RKO (cell line): ENCODE measurements at regions not wholly inside any gene's neighbourhood (a gene's known extent, or its start where the extent isn't known, plus 50 kb on each side); places are given as distances from the start of the nearest gene placed in this dataset.

Experiments used
- DNase-seq: peaks from one replicate; pipeline ENCODE4 v3.0.0-alpha.2; 2016; ENCODE audit warnings: low spot score

- no peak for DNase-seq
Observed at GRCh38 chr5:88144219-88145001, 124.2 kb downstream of the TMEM161B start.

DNA sequence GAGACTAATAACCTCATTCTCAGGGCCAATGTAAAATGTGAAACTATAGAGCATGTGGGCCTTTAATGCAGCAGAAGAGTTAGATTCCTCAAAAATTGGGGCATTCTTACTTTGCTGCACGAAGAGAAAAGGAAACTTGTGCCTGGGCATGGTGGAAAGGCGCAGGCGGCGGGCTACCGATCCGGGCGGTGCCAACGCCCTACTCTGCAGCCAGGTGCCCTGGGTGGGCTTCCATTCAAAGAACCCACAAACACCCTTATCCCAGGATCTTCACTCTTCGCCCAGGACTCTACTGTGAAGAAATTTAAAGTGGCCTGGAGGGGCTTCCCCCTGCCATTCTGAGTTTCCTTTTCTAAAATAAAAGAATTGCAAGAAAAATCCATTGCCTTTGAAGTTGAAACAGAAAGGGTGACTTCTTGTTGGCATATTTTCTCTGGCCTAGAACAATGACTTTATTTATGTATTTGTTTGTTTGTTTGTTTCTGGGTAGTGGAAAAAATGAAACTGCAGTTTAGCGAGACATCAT is 124.9 kb downstream of the TMEM161B start:
- DNase-seq: no peak

DNA sequence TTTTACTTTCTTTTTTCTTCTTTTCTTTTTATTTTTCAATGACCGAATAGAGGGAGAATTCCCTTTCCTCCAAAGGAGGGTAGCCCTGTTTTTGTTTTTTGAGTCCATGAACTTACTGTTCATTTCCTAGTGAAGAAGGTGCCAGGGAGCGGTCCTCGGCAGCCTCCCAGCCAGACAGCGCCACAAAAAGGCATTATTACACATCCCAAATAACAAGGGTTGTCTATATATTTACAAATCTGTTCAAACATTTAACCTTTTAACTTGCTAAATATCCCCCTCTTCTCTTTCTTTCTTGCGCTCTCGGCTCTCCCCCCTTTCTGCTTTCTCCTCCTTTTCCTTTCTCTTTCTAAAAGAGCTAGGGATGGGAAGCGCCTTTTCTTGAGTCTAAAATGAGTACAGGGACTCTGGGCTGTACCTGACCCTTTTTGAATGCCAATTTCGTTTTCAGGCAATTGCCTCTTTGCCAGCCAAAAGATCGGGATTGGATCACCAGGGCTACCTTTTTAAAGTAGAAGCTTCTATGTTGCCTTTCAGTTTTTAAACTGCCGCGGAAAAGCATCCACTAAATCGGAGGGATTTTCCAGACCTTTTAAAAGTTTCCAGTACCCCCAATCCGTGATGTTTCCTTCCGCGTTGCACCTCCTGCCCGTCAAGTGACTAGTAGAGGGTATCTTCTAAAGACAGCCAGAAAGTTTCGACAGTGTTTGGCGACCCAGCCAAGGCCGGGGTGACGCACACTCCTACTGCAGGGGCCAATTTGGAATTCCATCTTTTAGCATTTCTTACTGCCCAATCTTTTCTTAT is 125.6 kb downstream of the TMEM161B start:
- DNase-seq: no peak

DNA sequence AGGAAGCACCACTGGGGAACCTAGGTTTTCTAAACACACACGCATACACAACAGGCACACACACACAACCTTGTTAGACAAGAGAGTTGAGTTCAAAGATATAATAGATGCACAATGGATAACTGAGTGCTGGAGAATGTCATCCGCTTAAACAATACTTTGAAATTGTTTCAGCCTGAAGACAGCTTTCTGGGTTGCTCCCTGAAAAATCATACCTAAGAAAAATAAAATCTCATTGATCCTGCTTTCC is 126.1 kb downstream of the TMEM161B start:
- DNase-seq: no peak

DNA sequence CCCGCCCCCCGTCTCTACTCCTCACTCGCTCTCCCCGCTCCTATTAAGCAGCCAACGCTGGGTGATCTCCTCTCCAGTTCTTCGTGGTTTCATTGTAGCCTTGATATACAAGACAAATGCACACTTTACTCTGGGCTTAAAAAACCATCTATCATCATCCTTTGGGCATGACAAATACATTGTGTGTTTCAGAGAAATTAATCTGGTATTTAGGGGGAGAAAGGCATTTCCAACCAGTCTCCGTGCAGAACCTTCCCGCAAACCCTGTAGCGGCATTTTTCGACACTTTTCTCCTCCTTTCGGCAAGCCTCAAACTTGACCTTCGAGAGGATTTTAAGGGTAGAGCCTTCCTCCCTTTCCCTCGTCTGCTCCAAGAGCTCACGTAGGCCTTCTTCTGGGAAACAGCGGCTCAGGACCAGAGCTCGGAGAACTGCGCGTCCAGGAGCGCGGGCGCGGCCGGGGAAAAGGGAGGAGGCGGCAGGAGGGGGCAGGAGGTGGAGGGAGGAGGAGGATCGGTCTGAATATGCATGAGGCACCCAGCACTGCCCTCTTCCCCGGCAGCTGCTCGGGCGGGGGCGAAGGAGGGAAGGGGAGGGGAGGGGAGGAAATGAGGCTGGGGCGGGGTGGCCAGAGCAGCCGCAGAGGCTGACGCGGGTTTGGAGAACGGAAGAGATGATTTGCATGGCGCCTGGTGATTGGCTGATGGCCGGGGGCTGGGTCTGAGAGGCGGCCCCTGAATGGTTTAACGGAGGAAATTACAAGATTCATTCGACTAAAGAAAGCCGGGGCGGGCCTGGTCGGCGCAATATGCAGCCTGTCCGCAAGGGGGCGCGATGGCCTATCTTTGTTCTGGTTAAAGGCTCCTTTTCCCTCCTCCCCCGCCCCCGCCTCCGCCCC is 127.5 kb downstream of the TMEM161B start:
- DNase-seq: peak; percentile 91

DNA sequence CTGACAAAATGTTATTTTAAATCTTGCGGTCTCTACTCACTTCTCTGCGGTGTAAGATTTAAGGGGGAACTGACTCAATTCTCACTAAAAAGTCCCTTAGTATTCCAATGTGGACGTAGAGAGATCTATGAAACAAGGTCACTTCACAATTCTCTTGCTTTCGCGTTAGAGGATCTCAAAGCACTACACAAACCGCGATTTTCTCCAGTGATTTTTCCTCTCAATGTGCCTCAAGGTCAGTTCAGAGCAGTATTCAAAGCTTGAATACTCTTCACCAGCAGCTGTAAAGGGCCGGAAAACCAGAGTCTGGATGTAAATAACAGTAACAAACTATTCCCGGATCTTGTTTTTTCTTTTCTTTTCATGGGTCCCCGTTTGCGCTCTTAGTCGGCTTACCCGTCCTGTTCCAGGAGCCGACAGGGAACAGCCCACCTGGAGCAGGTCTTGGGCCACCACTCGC is 128.2 kb downstream of the TMEM161B start:
- no peak for DNase-seq

DNA sequence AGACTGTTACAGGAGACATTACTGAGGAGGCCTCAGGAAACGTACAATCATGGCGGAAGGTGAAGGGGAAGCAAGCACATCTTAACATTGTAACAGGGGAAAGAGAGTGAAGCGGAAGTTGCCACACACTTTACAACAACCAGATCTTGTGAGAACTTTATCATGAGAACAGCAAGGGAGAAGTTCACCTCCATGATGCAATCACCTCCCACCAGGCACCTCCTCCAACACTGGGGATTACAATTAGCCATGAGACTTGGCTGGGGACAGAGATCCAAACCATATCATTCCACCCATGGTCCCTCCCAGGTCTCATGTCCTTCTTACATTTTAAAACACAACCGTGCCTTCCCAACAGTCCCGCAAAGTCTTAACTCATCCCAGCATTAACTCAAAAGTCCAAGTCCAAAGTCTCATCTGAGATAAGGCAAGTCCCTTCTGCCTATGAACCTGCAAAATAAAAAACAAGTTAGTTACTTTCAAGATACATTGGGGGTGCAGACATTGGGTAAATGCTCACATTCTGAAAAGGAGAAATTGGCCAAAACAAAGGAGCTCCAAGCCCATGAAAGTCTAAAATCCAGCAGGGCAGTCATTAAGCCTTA is 138.3 kb downstream of the TMEM161B start:
- no peak for DNase-seq

DNA sequence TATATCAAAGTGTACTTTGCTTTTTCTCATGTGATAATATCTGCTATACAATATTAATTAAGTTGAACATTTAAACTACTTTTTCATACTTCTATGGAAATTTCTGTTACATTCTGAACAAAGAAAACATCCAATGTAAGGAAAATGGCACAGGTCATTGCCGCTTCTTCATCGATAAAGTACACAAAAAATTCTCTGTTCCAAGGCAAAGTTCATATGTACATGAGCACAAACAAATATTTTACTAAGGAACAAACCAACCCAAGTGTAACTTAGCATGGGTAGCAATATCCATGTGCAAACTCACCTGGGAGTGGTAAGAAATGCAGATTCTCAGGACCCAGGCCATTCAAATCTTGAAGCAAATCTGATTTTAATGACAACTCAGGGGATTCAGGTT is 139.8 kb downstream of the TMEM161B start:
- no peak for DNase-seq

- DNase-seq: no peak
Observed at GRCh38 chr5:88119535-88120125, 149.0 kb downstream of the TMEM161B start.

DNA sequence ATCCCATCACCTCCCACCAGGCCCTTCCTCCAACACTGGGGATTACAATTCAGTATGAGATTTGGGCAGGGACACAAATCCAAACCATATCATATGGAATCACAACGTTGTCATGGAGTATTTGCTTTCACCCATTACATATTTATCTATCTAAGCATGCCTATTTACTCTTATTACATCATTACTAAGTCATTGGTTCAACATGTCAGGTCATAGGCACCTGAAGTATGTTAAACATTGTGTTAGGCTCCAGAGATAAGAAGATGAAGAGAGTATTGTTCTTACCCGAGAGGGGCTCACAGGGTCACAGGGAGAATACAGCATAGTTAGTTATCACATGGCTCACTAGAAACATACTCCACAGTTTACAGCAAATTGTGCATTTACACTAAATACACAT is 150.5 kb downstream of the TMEM161B start:
- DNase-seq: no peak

- DNase-seq: no peak
Observed at GRCh38 chr5:88117546-88117945, 151.1 kb downstream of the TMEM161B start.

- no peak for DNase-seq
Observed at GRCh38 chr5:88116396-88116795, 152.2 kb downstream of the TMEM161B start.

DNA sequence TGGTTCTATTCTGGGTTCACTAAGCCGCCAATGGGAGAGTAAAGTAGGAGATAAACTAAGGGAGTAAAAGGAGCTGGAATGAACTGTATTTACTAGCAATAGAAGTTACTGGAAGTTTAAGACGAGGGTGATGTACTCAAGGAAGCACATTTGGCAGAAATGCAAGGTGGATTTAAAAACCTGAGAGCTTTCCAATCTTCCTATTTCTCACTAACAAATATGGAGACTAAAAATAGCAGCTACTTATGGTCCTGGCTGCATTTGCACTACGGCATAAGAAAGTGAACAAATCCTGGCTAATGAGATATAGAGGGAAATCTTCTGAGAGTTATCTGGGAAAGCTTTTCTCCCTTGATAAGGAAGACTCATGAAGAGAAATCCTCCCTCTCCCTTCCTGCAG is 153.4 kb downstream of the TMEM161B start:
- DNase-seq: no peak

DNA sequence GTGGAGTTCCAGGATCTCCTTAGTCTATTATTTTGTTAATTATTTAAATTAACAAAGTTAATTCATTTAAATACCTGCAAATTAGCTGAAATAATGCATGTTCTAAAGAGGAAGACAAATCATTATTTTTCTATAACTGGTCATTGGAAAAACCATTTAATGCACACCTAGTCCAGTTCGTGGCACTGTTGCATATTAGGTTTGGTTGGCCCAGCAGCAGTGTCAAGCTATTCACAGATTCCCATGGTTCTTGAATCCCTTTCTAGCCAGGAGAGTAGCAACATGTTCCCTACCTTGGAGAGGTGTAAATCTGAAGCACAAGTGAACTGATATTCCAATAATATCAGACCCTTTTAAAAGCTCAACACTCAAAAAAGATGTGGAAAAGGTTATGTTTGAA is 155.2 kb downstream of the TMEM161B start:
- no peak for DNase-seq

DNA sequence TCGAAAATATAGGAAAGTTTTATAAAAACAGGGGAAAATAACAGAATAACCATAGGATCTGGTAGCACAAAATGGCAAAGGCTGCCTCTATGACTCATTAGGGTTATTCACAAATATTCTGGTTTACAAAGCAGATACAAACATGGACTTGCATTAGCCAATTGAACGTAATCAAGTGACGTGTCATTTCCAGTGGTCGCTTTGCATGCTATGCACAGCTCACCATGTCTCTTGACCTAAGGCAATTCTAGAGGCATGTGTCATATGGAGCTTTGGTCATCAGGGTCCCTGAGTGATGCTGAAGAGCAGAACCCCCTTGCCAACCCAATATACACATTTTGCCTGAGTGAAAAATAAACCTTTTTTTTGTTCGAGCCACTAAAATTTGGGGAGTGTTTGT is 158.8 kb downstream of the TMEM161B start:
- DNase-seq: peak; percentile 59

DNA sequence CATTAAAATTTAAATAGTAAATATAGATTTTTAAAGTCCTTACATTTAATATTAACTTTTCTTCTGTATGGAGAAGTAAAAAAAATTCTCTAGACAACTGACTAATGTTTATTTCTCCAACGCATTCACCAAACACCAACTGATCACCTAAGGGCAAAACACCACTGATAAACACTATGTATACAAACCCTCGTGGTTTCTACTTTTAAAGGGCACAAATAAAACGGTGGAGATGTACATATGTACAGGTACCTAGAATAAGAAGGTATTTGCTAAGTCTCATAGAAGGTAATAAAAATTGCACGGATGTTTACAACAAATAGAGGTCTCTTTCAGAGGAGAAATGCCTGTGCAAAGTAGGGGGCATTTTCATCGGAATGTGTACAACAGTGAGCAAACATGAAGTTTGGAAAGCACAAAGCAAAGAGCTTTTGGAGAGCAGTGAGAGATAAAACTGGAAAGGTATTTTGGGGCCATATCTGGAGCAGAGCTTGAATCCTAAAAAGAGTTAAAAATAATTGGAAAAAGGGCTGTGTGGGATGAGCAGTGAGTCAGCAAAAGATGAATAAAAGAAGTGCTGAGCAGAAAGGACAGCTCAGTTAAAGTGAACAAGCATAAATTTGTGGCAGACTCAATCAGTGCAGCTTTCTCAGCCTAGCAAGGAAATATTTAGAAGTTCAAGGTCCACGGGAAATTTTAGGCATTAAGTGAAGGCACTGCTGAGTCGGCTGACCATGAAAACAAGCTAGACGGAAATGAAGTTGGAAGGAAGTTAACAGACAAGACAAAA is 160.0 kb downstream of the TMEM161B start:
- DNase-seq: no peak

DNA sequence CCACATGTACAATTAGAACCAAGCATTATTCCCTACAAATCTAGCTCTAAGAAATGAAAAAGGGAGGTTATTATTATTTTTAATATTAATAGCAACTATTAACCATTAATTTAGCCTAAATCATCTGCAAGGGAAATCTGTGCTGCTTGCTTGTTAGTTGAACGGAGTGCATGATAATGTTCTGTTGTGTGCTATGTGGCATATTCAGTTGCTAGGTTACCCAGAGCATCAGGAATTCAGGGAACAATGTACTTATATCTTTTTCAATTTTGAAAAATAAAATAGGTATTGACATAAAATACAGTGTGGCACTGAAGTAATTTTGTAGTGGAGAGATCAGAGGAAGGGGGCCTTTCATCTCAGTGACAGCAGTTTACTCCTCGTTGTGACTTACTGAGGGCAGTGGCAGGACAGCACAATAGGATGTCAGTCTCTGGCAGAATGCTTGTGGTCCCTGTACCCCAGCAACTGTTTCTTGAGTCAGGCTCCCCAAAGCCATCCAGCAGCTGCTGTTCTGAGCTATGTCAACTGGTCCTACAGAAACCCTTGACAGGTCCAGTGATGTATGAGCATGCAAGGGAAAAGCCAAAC is 173.6 kb downstream of the TMEM161B start:
- DNase-seq: no peak

DNA sequence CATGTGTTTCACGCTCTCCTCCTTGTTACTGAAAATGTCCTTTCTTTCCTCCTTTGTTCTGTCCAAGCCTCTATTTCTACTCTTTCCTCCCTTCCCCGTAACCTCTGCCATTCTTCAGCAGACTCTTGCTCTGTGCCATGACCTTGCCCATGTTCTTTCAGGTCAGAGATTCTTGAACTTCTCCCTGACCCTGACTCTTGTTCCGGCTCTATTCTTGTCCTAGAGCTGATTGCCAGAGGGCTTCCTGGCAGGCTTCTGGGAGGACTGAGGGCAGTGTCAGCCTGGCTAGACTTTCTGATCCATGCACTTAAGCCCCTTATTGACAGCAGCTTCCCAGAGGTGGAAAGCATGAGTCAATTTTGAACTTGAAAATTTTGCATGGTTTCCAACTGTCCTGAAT is 174.2 kb downstream of the TMEM161B start:
- no peak for DNase-seq

GRCh38 chr5:88093765-88094164 is 174.9 kb downstream of the TMEM161B start:
- no peak for DNase-seq

GRCh38 chr5:88092958-88093605 is 175.6 kb downstream of the TMEM161B start:
- no peak for DNase-seq
